Large intestine (tissue), 3 donors: ENCODE measurements at regions not wholly inside any gene's neighbourhood (a gene's known extent, or its start where the extent isn't known, plus 50 kb on each side); places are given as distances from the start of the nearest gene placed in this dataset.

Experiments
- DNase-seq, 2 donors: peaks; one replicate each; pipeline versions ENCODE4 v3.0.0 to v3.0.0-alpha.2; 2013
- H3K27ac ChIP-seq: one replicate; pipeline ENCODE4 v1.5.1; 2013; ENCODE audit warnings: low read length
- H3K27me3 ChIP-seq: 2 replicates; pipeline ENCODE4 v1.6.1; 2013; ENCODE audit warnings: low read length; ENCODE audit not compliant: control insufficient read depth, insufficient read depth
- H3K36me3 ChIP-seq: 2 replicates; pipeline ENCODE4 v1.6.1; 2013; ENCODE audit warnings: low read length; ENCODE audit not compliant: control insufficient read depth, insufficient read depth
- H3K4me1 ChIP-seq: one replicate; pipeline ENCODE4 v1.6.1; 2013; ENCODE audit warnings: low read length; ENCODE audit not compliant: control insufficient read depth, insufficient read depth
- H3K4me3 ChIP-seq: one replicate; pipeline ENCODE4 v1.5.1; 2013; ENCODE audit warnings: low read length
- H3K9me3 ChIP-seq: one replicate; pipeline ENCODE4 v1.6.1; 2013; ENCODE audit warnings: mild to moderate bottlenecking, low read depth, low read length, moderate library complexity; ENCODE audit not compliant: control insufficient read depth
- WGBS: methylation state at CpG from one replicate; pipeline ENCODE4 v1.1.5; 2013; ENCODE audit warnings: low lambda C conversion rate; ENCODE audit not compliant: insufficient coverage; 5-methylcytosine and 5-hydroxymethylcytosine counted together

- H3K27me3 ChIP-seq, result no peaks in the 10 kb centered on the region
- H3K27ac ChIP-seq, result no peak overlapping the region
- no CpG with 5 or more reads among the region's 11 CpGs for WGBS
- no peaks in the 10 kb centered on the region for H3K36me3 ChIP-seq
- no peak for DNase-seq
- no peak overlapping the region for H3K4me3 ChIP-seq
- no peaks in the 10 kb centered on the region for H3K4me1 ChIP-seq
- no peaks in the 10 kb centered on the region for H3K9me3 ChIP-seq
These were observed 531.3 kb upstream of the MKI67 start for GRCh38 chr10:128657548-128657947.

DNA sequence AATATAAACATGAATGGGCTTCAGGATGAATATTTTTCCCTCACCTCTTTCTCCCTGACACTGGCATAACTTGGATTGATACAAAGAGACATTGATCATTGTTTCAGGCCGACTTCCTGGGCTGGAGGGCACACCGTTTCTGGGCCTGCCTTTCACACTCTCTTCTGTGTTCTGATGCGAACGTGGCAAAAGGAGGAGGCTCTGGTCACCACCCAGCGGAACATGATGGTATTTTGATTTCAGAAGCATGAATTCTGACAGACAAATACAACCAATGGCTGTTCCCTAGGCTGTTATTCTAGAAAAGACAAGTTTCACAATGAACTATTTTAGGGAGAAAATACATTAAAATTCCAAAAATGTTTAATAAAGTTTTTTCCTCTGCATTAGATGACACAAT, 534.5 kb upstream of the MKI67 start:
- no peaks in the 10 kb centered on the region for H3K36me3 ChIP-seq
- no peak for DNase-seq
- H3K27ac ChIP-seq, result no peak overlapping the region
- H3K4me1 ChIP-seq, result no peaks in the 10 kb centered on the region
- H3K27me3 ChIP-seq, result no peaks in the 10 kb centered on the region
- no peak overlapping the region for H3K4me3 ChIP-seq
- no peaks in the 10 kb centered on the region for H3K9me3 ChIP-seq
- 100% methylated on average over 2 of the region's 5 CpGs for WGBS

DNA sequence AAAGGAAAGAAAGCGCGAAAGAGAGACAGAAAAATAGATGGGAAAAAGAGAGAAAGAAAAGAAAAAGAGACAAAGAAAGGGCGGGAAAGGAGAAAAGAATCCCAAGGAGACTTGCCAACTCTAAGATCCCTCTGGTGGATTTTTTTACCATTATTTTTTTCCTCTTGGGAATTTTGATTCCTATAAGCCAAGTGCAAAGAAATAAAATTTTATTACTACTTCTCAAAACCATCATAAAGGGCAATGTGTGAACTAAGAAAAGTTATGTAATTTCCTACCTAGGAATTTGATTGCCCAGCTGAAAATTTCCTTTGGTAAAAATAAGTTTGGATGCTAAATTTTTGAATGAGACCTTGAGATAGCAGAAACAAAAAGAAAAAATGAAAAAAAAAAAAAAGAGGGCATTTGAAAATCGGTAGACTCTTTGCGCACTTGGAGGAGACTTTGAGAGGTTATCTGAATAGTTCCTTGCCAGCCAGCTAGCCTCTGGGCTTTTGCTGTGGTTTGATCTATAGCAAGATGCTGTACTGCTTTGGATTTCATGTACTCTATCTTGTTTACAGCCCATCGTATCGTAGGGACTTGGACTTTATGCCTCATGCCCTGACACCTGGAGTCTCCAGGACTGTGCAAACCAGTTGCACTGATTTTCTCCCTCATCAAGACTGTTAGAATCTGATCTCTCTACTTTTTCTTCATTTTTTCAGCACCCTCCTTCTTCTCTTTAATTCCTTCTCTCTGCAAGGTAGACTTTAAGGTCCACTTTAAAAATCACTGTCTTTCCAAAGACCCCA, 535.4 kb upstream of the MKI67 start:
- H3K4me1 ChIP-seq, result no peaks in the 10 kb centered on the region
- H3K27me3 ChIP-seq, result no peaks in the 10 kb centered on the region
- H3K4me3 ChIP-seq, result no peak overlapping the region
- DNase-seq, result no peak
- no peaks in the 10 kb centered on the region for H3K9me3 ChIP-seq
- no peaks in the 10 kb centered on the region for H3K36me3 ChIP-seq
- H3K27ac ChIP-seq, result no peak overlapping the region
- 94% methylated on average over 3 of the region's 7 CpGs for WGBS

GRCh38 chr10:128662520-128662919, 536.3 kb upstream of the MKI67 start:
- no peak overlapping the region for H3K4me3 ChIP-seq
- H3K27me3 ChIP-seq, result no peaks in the 10 kb centered on the region
- no peaks in the 10 kb centered on the region for H3K36me3 ChIP-seq
- 46% methylated on average over 2 of the region's 3 CpGs for WGBS
- no peaks in the 10 kb centered on the region for H3K9me3 ChIP-seq
- H3K4me1 ChIP-seq, result no peaks in the 10 kb centered on the region
- no peak overlapping the region for H3K27ac ChIP-seq
- no peak for DNase-seq

- Histone ChIP-seq H3K4me1 (no peaks in the 10 kb centered on the region), H3K27me3 (no peaks in the 10 kb centered on the region), H3K27ac (no peak overlapping the region), H3K36me3 (no peaks in the 10 kb centered on the region), H3K9me3 (no peaks in the 10 kb centered on the region), H3K4me3 (no peak overlapping the region)
- no peak for DNase-seq
- WGBS, result no CpG with 5 or more reads among the region's 3 CpGs
These were observed 538.5 kb upstream of the MKI67 start for GRCh38 chr10:128664729-128665128.

- Histone ChIP-seq H3K36me3 (no peaks in the 10 kb centered on the region), H3K27ac (no peak overlapping the region), H3K9me3 (no peaks in the 10 kb centered on the region), H3K4me3 (no peak overlapping the region), H3K4me1 (no peaks in the 10 kb centered on the region), H3K27me3 (peaks cover 9% of the 10 kb centered on the region)
- no CpG with 5 or more reads among the region's 6 CpGs for WGBS
- DNase-seq, result no peak
These were observed 549.2 kb upstream of the MKI67 start for GRCh38 chr10:128675405-128675804.

GRCh38 chr10:128680116-128680515, 553.9 kb upstream of the MKI67 start:
- Histone ChIP-seq H3K27me3 (peaks cover 9% of the 10 kb centered on the region), H3K4me3 (no peak overlapping the region), H3K4me1 (no peaks in the 10 kb centered on the region), H3K27ac (no peak overlapping the region), H3K36me3 (no peaks in the 10 kb centered on the region), H3K9me3 (no peaks in the 10 kb centered on the region)
- 83% methylated on average over 1 of the region's 8 CpGs for WGBS
- no peak for DNase-seq

GRCh38 chr10:128684215-128684614, 558.0 kb upstream of the MKI67 start:
- DNase-seq, result no peak
- Histone ChIP-seq H3K36me3 (no peaks in the 10 kb centered on the region), H3K27ac (no peak overlapping the region), H3K27me3 (peaks cover 6% of the 10 kb centered on the region), H3K9me3 (no peaks in the 10 kb centered on the region), H3K4me3 (no peak overlapping the region), H3K4me1 (no peaks in the 10 kb centered on the region)
- 0% methylated on average over 1 of the region's 5 CpGs for WGBS

DNA sequence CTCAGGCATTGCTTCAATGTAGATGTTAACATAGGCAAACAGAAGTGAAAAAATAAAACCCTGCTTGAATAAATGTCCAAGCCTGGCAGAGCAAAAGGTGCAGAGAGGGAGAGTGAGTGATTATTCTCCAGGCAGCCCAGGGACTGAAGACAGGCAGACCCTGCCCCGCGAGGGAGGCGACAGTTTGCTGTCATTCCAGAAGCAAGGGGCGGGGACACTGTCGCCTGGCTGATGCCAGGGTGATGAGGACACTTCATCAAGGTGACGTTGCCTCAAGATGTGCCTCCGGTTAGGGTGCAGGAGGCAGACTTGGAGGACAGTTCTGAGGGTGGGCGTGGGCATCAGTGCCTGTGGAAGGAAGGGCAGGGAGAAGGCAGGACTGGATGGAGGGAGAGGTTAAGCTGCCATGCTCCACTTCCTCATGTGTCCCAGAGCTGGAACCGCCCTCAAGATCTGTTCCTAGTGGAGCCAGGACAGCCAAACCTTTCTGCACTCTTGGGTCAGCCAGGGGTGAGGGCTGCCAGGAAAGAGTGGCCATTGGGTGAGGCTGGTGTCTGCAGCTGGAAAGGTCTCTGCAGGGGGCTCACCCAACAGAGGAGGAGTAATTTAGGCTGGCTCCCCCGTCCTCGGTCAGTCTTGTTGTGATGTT, 560.5 kb upstream of the MKI67 start:
- no peak overlapping the region for H3K4me3 ChIP-seq
- no peaks in the 10 kb centered on the region for H3K9me3 ChIP-seq
- H3K27me3 ChIP-seq, result peaks cover 10% of the 10 kb centered on the region
- H3K4me1 ChIP-seq, result no peaks in the 10 kb centered on the region
- H3K27ac ChIP-seq, result no peak overlapping the region
- WGBS, result no CpG with 5 or more reads among the region's 11 CpGs
- DNase-seq, result no peak
- no peaks in the 10 kb centered on the region for H3K36me3 ChIP-seq

DNA sequence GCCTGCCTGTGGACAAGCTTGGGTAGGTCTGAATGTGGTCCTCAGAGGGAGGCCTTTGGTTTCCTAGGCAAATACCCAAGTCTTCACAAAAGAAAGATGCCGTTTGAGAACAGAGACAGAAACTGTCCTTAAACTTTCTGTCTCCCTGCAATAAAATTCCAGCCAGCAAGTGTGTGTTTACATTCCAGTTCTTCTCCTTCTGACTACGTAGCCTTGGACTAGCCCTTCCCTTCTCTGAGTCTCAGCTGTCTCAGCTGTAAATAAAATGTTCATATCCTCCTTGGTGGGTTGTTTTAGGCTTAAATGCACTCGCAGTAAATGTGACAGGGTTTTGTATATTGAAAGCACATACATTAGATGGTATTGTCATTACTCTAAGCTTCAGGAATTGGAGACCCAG, 561.2 kb upstream of the MKI67 start:
- Histone ChIP-seq H3K36me3 (no peaks in the 10 kb centered on the region), H3K9me3 (no peaks in the 10 kb centered on the region), H3K4me3 (no peak overlapping the region), H3K4me1 (no peaks in the 10 kb centered on the region), H3K27me3 (peaks cover 13% of the 10 kb centered on the region), H3K27ac (no peak overlapping the region)
- WGBS, result no CpG with 5 or more reads among the region's 3 CpGs
- DNase-seq, result no peak
